NCI-H2081 treated with DMSO at 0.1 percent for 48 hours (cell line): ENCODE measurements at regions not wholly inside any gene's neighbourhood (a gene's known extent, or its start where the extent isn't known, plus 50 kb on each side); places are given as distances from the start of the nearest gene placed in this dataset.

Experiments used
- DNase-seq: peaks from one replicate; lab custom pipeline; 2025; lab: John Stamatoyannopoulos, UW

- no peak for DNase-seq
Measured at GRCh38 chr5:175765858-175766257, 105.5 kb upstream of the CPLX2 start.

DNA sequence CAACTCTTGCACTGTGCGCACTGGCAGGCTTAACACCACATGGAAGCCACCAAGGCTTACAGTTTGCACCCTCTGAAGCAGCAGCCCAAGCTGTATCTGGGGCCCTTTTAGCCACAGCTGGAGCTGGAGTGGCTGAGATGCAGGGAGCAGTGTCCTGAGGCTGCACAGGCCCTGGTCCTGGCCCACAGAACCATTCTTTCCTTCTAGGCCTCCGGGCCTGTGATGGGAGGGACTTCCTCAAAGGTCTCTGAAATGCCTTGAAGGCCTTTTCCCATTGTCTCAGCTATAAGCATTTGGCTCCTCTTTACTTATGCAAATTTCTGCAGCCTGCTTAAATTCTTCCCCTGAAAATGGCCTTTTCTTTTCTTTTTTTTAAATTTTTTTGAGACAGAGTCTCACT is 104.4 kb upstream of the CPLX2 start:
- DNase-seq: no peak

DNA sequence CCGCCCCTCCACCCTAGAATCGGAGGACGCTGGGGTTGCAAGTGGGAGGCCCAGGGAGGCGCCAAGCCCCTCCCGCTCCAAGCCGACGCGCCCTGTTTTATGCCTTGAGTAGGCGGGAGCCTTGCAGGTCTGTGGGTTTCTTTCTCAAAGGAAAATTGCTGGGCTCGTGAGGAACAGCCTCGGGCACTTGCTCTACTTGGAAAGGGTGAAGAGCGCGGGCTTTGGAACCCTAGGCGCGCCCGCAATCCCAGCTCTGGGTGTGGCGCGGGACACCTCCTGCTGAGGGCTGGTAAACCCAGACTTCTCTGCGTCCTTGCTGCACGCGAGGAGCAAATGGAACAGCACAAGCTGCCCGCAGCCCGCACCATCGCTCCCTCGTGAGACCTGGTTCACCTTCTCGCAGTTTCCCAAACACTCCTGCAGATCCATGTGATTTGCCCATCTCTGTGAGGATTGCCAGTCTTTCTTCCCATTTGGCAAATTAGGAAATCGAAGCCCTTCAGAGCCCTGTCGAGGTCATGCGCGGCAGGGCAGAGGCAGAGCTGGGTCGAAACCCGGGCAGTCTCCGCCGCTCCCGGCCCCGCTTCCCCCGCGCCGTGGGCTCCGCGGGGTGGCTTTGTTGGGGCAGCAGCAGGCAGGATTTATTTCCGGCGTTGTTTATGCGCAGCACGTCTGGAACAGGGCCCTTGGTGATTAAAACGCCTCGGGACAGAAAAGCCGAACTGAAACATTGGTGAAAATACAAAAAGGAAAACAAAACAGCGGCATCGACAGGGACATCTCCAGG is 98.4 kb upstream of the CPLX2 start:
- DNase-seq: no peak

DNA sequence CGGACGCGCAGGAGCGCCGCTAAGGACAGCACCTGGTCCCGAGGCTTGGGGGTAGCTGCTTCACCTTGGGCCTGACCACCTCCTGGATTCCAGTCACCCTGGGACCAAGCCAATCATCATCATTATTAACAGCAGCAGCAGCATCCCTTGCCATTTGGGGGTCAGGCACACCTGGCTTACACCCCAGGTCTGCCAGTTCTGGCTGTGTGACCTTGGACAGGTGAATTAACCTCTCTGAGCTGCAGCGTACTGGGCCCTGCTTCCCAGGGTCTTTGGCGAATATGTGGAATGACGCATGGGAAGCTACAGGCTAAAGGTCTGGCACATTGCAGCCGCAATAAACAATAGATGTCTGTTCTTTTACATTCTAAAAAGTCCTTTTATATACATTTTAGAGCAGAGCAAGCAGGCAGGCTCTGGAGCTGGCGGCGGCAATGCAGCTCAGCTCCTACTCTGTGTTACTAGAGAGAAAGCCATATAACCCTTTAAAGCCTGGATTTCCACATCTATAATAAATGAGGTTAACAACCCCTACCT is 97.8 kb upstream of the CPLX2 start:
- DNase-seq: no peak

DNA sequence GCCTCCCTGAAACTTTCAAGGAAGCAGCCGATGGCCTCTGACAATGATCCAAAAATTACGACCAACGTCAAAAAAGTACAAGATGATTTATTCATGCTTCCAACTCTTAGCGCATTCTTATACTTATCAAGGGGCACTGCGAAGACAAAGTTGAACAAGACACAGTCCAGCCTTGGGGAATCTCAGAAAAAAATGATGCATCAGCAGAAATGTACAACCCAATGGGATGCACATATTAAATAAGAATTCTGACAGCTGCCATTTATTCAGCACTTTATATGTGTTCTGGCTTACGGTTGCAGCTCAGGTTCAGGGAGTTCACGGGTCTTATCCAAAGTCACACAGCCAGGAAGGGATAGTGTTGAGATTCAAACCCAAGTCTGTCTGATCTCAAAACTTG is 96.0 kb upstream of the CPLX2 start:
- DNase-seq: no peak

DNA sequence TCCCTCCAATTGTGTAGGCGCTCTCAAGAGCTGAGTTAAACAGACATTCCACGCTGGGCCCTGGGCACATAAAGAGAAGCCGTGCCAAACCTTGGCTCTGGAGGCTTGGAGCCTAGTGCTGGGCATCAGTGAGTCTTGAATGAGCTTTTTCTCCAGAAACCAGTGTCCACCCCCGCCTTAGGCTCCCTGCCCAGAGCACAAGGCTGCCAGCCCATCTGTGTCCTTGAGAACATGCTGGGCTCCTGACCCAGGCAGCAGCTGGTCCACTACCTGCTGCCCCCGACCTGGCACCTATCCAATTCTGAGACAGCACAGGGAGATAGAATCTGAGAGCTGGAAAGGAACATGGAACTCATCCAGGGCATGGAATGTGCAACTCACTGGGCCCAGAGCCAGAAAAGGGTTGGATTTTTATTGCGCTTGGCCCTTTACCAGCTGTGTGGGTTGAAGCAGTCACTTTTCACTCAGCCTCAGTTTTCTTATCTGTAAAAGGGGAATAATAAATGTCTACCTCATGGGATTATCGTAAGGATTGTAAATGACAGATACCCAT is 92.4 kb upstream of the CPLX2 start:
- DNase-seq: peak; percentile 77

- DNase-seq: no peak
Measured at GRCh38 chr5:175783739-175784138, 87.6 kb upstream of the CPLX2 start.

- no peak for DNase-seq
Measured at GRCh38 chr5:175784230-175784629, 87.1 kb upstream of the CPLX2 start.

GRCh38 chr5:175785681-175786080 is 85.7 kb upstream of the CPLX2 start:
- DNase-seq: no peak

DNA sequence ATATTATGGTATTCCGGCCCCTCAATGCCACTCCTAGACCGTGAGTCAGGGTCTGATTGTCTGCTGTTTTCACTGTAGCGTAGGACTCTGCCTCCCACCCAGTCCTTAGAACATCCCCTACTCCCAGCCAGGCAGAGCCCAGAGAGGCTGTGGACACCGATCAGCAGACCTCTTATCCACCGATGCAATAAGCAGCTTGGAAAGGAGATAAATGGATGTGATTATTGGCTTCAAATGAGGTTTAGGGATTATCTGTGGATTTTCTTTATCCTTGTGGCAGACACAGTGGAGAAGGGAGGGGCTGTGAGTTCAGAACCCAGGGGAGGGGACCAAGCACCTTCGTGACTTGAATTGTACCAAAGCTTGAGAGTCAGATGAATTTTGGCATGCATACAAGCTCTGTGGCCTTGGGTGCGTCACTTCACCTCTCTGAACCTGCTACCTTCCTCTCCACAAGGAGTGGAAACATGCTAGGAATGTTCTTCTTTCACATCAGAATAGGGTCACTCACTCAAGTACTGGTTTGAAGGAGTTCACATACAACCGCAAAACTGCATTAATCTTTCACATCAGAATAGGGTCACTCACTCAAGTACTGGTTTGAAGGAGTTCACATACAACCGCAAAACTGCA is 83.1 kb upstream of the CPLX2 start:
- DNase-seq: no peak

GRCh38 chr5:175789670-175790069 is 81.7 kb upstream of the CPLX2 start:
- no peak for DNase-seq

GRCh38 chr5:175790796-175791195 is 80.6 kb upstream of the CPLX2 start:
- no peak for DNase-seq

DNA sequence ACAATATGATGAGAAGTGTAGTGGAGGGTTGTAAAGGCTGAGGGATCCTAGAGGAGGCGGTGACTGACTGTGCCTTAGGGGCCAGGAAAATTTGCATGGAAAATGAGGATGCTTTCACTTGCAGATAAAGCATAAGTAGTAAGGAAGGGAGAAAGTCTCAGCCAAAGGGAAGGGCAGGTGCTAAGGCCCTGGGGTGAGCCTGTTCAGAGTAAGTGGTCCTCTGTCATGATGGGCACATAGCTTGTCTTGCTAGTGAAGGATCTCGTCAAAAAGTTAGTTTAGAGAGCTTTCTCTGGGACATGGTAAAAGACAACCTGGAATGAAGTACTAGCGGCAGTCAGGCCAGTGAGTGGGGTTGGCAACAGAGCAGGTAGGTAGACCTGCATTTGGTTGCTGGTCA is 75.4 kb upstream of the CPLX2 start:
- DNase-seq: no peak

- DNase-seq: peak; percentile 12
Measured at GRCh38 chr5:175796536-175797499, 74.6 kb upstream of the CPLX2 start.

GRCh38 chr5:175797521-175798038 is 73.8 kb upstream of the CPLX2 start:
- peak; percentile 5 for DNase-seq

GRCh38 chr5:175798626-175799025 is 72.8 kb upstream of the CPLX2 start:
- no peak for DNase-seq

- DNase-seq: no peak
Measured at GRCh38 chr5:175800656-175801081, 70.7 kb upstream of the CPLX2 start.

GRCh38 chr5:175802361-175802760 is 69.0 kb upstream of the CPLX2 start:
- DNase-seq: no peak

DNA sequence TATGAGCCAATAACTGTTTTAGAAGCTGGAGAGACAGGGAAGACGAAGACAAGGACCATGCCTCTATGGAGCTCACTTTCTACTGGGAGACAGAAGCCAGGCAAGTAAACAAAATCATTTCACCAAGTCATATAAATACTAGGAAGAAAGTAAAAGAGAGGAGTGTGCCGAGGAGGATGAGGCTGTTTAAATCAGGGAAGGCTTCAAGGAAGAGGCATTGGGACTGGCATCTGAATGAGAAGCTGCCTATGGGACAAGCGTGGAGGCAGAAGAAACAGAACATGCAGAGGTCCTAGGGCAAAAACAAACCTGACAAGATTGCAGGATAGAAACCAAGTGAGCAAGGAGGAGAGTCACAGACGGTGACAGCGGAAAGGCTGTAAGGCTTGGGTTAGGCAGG is 68.1 kb upstream of the CPLX2 start:
- DNase-seq: no peak

- DNase-seq: no peak
Measured at GRCh38 chr5:175803736-175804454, 67.5 kb upstream of the CPLX2 start.
